ENCODE measurements at regions not wholly inside any gene's neighbourhood (a gene's known extent, or its start where the extent isn't known, plus 50 kb on each side); places are given as distances from the start of the nearest gene placed in this dataset.

- no peaks in the 10 kb centered on the region for H3K4me1 ChIP-seq (ENCODE audit: low read length)
- no peak for TF ChIP-seq EZH2phosphoT487 (IDR thresholded peaks at IDR 0.05; ENCODE audit: low read depth)
- TF ChIP-seq CTCF (IDR thresholded peaks at IDR 0.05; ENCODE audit: low read depth, low read length), result no peak
- no peak overlapping the region for H3K4me3 ChIP-seq (ENCODE audit: low read length)
- H2AFZ ChIP-seq (ENCODE audit: low read depth, low read length), result no peak overlapping the region
- no peak overlapping the region for H3K4me2 ChIP-seq (ENCODE audit: low read length)
- no peak overlapping the region for H3K9ac ChIP-seq (ENCODE audit: low read length)
- no peaks in the 10 kb centered on the region for H3K9me3 ChIP-seq (ENCODE audit: insufficient read depth, low read length)
- H3K27ac ChIP-seq (ENCODE audit: low read length), result no peak overlapping the region
- no peaks in the 10 kb centered on the region for H3K27me3 ChIP-seq (ENCODE audit: low read depth, low read length)
- no peaks in the 10 kb centered on the region for H4K20me1 ChIP-seq (ENCODE audit: insufficient read depth, low read length)
- no peaks in the 10 kb centered on the region for H3K36me3 ChIP-seq (replicated peaks; ENCODE audit: low read depth, low read length)
- no peaks in the 10 kb centered on the region for H3K79me2 ChIP-seq (ENCODE audit: low read length)
Measured at GRCh38 chr15:95757171-95757570, 573.3 kb upstream of the NR2F2 start.

- no peak overlapping the region for H3K4me2 ChIP-seq (ENCODE audit: low read length)
- no peak overlapping the region for H3K27ac ChIP-seq (ENCODE audit: low read length)
- H3K79me2 ChIP-seq (ENCODE audit: low read length), result no peaks in the 10 kb centered on the region
- no peaks in the 10 kb centered on the region for H4K20me1 ChIP-seq (ENCODE audit: insufficient read depth, low read length)
- no peaks in the 10 kb centered on the region for H3K27me3 ChIP-seq (ENCODE audit: low read depth, low read length)
- no peaks in the 10 kb centered on the region for H3K4me1 ChIP-seq (ENCODE audit: low read length)
- H3K9ac ChIP-seq (ENCODE audit: low read length), result no peak overlapping the region
- no peak overlapping the region for H2AFZ ChIP-seq (ENCODE audit: low read depth, low read length)
- TF ChIP-seq EZH2phosphoT487 (IDR thresholded peaks at IDR 0.05; ENCODE audit: low read depth) (no peak), CTCF (IDR thresholded peaks at IDR 0.05; ENCODE audit: low read depth, low read length) (no peak)
- H3K4me3 ChIP-seq (ENCODE audit: low read length), result no peak overlapping the region
- H3K9me3 ChIP-seq (ENCODE audit: insufficient read depth, low read length), result no peaks in the 10 kb centered on the region
- H3K36me3 ChIP-seq (replicated peaks; ENCODE audit: low read depth, low read length), result no peaks in the 10 kb centered on the region
Measured at GRCh38 chr15:95758451-95758850, 572.0 kb upstream of the NR2F2 start.

GRCh38 chr15:95758851-95759250 lies 571.6 kb upstream of the NR2F2 start:
- Histone ChIP-seq H3K4me1 (ENCODE audit: low read length) (no peaks in the 10 kb centered on the region), H3K79me2 (ENCODE audit: low read length) (no peaks in the 10 kb centered on the region), H3K4me3 (ENCODE audit: low read length) (no peak overlapping the region), H3K4me2 (ENCODE audit: low read length) (no peak overlapping the region), H2AFZ (ENCODE audit: low read depth, low read length) (no peak overlapping the region), H4K20me1 (ENCODE audit: insufficient read depth, low read length) (no peaks in the 10 kb centered on the region), H3K9ac (ENCODE audit: low read length) (no peak overlapping the region), H3K36me3 (replicated peaks; ENCODE audit: low read depth, low read length) (no peaks in the 10 kb centered on the region), H3K27me3 (ENCODE audit: low read depth, low read length) (no peaks in the 10 kb centered on the region), H3K9me3 (ENCODE audit: insufficient read depth, low read length) (no peaks in the 10 kb centered on the region), H3K27ac (ENCODE audit: low read length) (no peak overlapping the region)
- TF ChIP-seq CTCF (IDR thresholded peaks at IDR 0.05; ENCODE audit: low read depth, low read length) (no peak), EZH2phosphoT487 (IDR thresholded peaks at IDR 0.05; ENCODE audit: low read depth) (no peak)

- Histone ChIP-seq H3K4me3 (ENCODE audit: low read length) (no peak overlapping the region), H2AFZ (ENCODE audit: low read depth, low read length) (no peak overlapping the region), H3K9ac (ENCODE audit: low read length) (no peak overlapping the region)
Measured at GRCh38 chr15:95760508-95760907, 570.0 kb upstream of the NR2F2 start.

More at GRCh38 chr15:95760508-95760907, 570.0 kb upstream of the NR2F2 start:
- no peak for TF ChIP-seq EZH2phosphoT487 (IDR thresholded peaks at IDR 0.05; ENCODE audit: low read depth)
- TF ChIP-seq CTCF (IDR thresholded peaks at IDR 0.05; ENCODE audit: low read depth, low read length), result 0 out of 2 replicates have a peak, but pooled peaks have one; percentile 12
- H3K36me3 ChIP-seq (replicated peaks; ENCODE audit: low read depth, low read length), result no peaks in the 10 kb centered on the region
- no peaks in the 10 kb centered on the region for H4K20me1 ChIP-seq (ENCODE audit: insufficient read depth, low read length)
- H3K9me3 ChIP-seq (ENCODE audit: insufficient read depth, low read length), result no peaks in the 10 kb centered on the region
- H3K79me2 ChIP-seq (ENCODE audit: low read length), result no peaks in the 10 kb centered on the region
- no peaks in the 10 kb centered on the region for H3K27me3 ChIP-seq (ENCODE audit: low read depth, low read length)
- H3K4me2 ChIP-seq (ENCODE audit: low read length), result no peak overlapping the region
- no peak overlapping the region for H3K27ac ChIP-seq (ENCODE audit: low read length)
- no peaks in the 10 kb centered on the region for H3K4me1 ChIP-seq (ENCODE audit: low read length)

All from OCI-LY3 (cell line).